Globus pallidus (tissue), 1 donor: ENCODE measurements at regions not wholly inside any gene's neighbourhood (a gene's known extent, or its start where the extent isn't known, plus 50 kb on each side); places are given as distances from the start of the nearest gene placed in this dataset.
"Not testable (repeated sequence)": the region's sequence is repeated elsewhere in the genome, so short reads cannot be mapped to it uniquely, and the experiment has no call there.

ENCODE experiments used
- DNase-seq: peaks from one replicate; pipeline ENCODE4 v3.0.0-alpha.2; 2015; ENCODE audit warnings: low spot score

- DNase-seq = no peak
These were observed 578.2 kb downstream of the MEI4 start for GRCh38 chr6:78231002-78231401.

GRCh38 chr6:78243519-78243918 lies 590.7 kb downstream of the MEI4 start:
- DNase-seq = no peak

GRCh38 chr6:78251931-78252330 lies 599.1 kb downstream of the MEI4 start:
- DNase-seq = no peak

GRCh38 chr6:78253618-78254017 lies 600.8 kb downstream of the MEI4 start:
- DNase-seq = no peak

GRCh38 chr6:78259935-78260334 lies 607.1 kb downstream of the MEI4 start:
- no peak for DNase-seq

- not testable (repeated sequence) for DNase-seq
These were observed 606.9 kb upstream of the IRAK1BP1 start for GRCh38 chr6:78260427-78260826.

GRCh38 chr6:78268591-78269452 lies 598.5 kb upstream of the IRAK1BP1 start:
- DNase-seq = no peak

- no peak for DNase-seq
These were observed 566.5 kb upstream of the IRAK1BP1 start for GRCh38 chr6:78300885-78301284.

- DNase-seq = no peak
These were observed 564.9 kb upstream of the IRAK1BP1 start for GRCh38 chr6:78302411-78302810.

GRCh38 chr6:78308025-78308424 lies 559.3 kb upstream of the IRAK1BP1 start:
- DNase-seq = no peak

GRCh38 chr6:78322068-78322845 lies 545.1 kb upstream of the IRAK1BP1 start:
- no peak for DNase-seq

GRCh38 chr6:78324213-78324612 lies 543.1 kb upstream of the IRAK1BP1 start:
- no peak for DNase-seq

GRCh38 chr6:78340755-78341154 lies 526.6 kb upstream of the IRAK1BP1 start:
- no peak for DNase-seq

GRCh38 chr6:78345882-78346281 lies 521.5 kb upstream of the IRAK1BP1 start:
- no peak for DNase-seq

GRCh38 chr6:78347191-78347916 lies 520.0 kb upstream of the IRAK1BP1 start:
- DNase-seq = no peak

- no peak for DNase-seq
These were observed 514.3 kb upstream of the IRAK1BP1 start for GRCh38 chr6:78353040-78353439.

GRCh38 chr6:78363688-78364087 lies 503.7 kb upstream of the IRAK1BP1 start:
- DNase-seq = no peak

- no peak for DNase-seq
These were observed 501.9 kb upstream of the IRAK1BP1 start for GRCh38 chr6:78365473-78365872.

GRCh38 chr6:78377056-78377455 lies 490.3 kb upstream of the IRAK1BP1 start:
- no peak for DNase-seq

- DNase-seq = no peak
These were observed 487.4 kb upstream of the IRAK1BP1 start for GRCh38 chr6:78379982-78380381.

- DNase-seq = no peak
These were observed 486.8 kb upstream of the IRAK1BP1 start for GRCh38 chr6:78380541-78380940.

- no peak for DNase-seq
These were observed 483.4 kb upstream of the IRAK1BP1 start for GRCh38 chr6:78383968-78384367.

GRCh38 chr6:78386854-78387253 lies 480.5 kb upstream of the IRAK1BP1 start:
- DNase-seq = not testable (repeated sequence)
